ENCODE measurements at regions not wholly inside any gene's neighbourhood (a gene's known extent, or its start where the extent isn't known, plus 50 kb on each side); places are given as distances from the start of the nearest gene placed in this dataset.

GRCh38 chr10:62715383-62715782, 89.1 kb upstream of the ADO start:
- no peak for TF ChIP-seq CTCF (conservative IDR thresholded peaks at IDR 0.05)
- Mint-ChIP-seq H3K4me1 (no peaks in the 10 kb centered on the region), H3K27ac (no peak overlapping the region), H3K27me3 (ENCODE audit: insufficient read depth) (no peaks in the 10 kb centered on the region), H3K9me3 (peaks cover 2% of the 10 kb centered on the region), H3K4me3 (no peak overlapping the region), H3K36me3 (ENCODE audit: low read depth) (no peaks in the 10 kb centered on the region)
- Histone ChIP-seq H3K27me3 (ENCODE audit: control insufficient read depth, insufficient read depth, low read length, poor library complexity, severe bottlenecking) (no peaks in the 10 kb centered on the region), H3K4me3 (ENCODE audit: low read length) (no peak overlapping the region), H3K9ac (ENCODE audit: extremely low read depth, low read length, poor library complexity, severe bottlenecking) (no peak overlapping the region), H3K4me1 (ENCODE audit: control insufficient read depth, insufficient read depth, low read length) (no peaks in the 10 kb centered on the region), H3K36me3 (ENCODE audit: control insufficient read depth, insufficient read depth, low read length) (no peaks in the 10 kb centered on the region), H3K27ac (ENCODE audit: low read depth, low read length) (no peak overlapping the region), H3K9me3 (ENCODE audit: control insufficient read depth, low read length) (no peaks in the 10 kb centered on the region)
- DNase-seq, result no peak

- no peak overlapping the region for H3K4me3 Mint-ChIP-seq
- H3K27me3 Mint-ChIP-seq (ENCODE audit: insufficient read depth), result peaks cover 4% of the 10 kb centered on the region
- H3K4me1 Mint-ChIP-seq, result no peaks in the 10 kb centered on the region
- 82 to 93% methylated on average over 5 of the region's 5 CpGs for WGBS, 2 experiments (ENCODE audit: insufficient coverage in 1 of 2, insufficient read length in 1 of 2)
- no peaks in the 10 kb centered on the region for H3K9me3 ChIP-seq (ENCODE audit: control insufficient read depth, low read length)
- H3K27me3 ChIP-seq (ENCODE audit: control insufficient read depth, insufficient read depth, low read length, poor library complexity, severe bottlenecking), result peaks cover 21% of the 10 kb centered on the region
- H3K9me3 Mint-ChIP-seq, result no peaks in the 10 kb centered on the region
- DNase-seq, result no peak
- H3K27ac Mint-ChIP-seq, result no peak overlapping the region
- H3K9ac ChIP-seq (ENCODE audit: extremely low read depth, low read length, poor library complexity, severe bottlenecking), result no peak overlapping the region
- H3K4me3 ChIP-seq (ENCODE audit: low read length), result no peak overlapping the region
- H3K36me3 Mint-ChIP-seq (ENCODE audit: low read depth), result no peaks in the 10 kb centered on the region
- H3K36me3 ChIP-seq (ENCODE audit: control insufficient read depth, insufficient read depth, low read length), result no peaks in the 10 kb centered on the region
- TF ChIP-seq CTCF (conservative IDR thresholded peaks at IDR 0.05), result no peak
- H3K27ac ChIP-seq (ENCODE audit: low read depth, low read length), result no peak overlapping the region
- H3K4me1 ChIP-seq (ENCODE audit: control insufficient read depth, insufficient read depth, low read length), result no peaks in the 10 kb centered on the region
Measured at GRCh38 chr10:62718585-62718984, 85.9 kb upstream of the ADO start.

- Histone ChIP-seq H3K27me3 (ENCODE audit: control insufficient read depth, insufficient read depth, low read length, poor library complexity, severe bottlenecking) (peaks cover 25% of the 10 kb centered on the region), H3K9ac (ENCODE audit: extremely low read depth, low read length, poor library complexity, severe bottlenecking) (no peak overlapping the region), H3K4me3 (ENCODE audit: low read length) (no peak overlapping the region), H3K27ac (ENCODE audit: low read depth, low read length) (no peak overlapping the region), H3K4me1 (ENCODE audit: control insufficient read depth, insufficient read depth, low read length) (no peaks in the 10 kb centered on the region), H3K36me3 (ENCODE audit: control insufficient read depth, insufficient read depth, low read length) (no peaks in the 10 kb centered on the region), H3K9me3 (ENCODE audit: control insufficient read depth, low read length) (no peaks in the 10 kb centered on the region)
- H3K4me3 Mint-ChIP-seq, result no peak overlapping the region
- no peaks in the 10 kb centered on the region for H3K36me3 Mint-ChIP-seq (ENCODE audit: low read depth)
- no peak overlapping the region for H3K27ac Mint-ChIP-seq
- H3K4me1 Mint-ChIP-seq, result no peaks in the 10 kb centered on the region
- 88 to 100% methylated on average over 1 to 2 of the region's 2 CpGs for WGBS, 2 experiments (ENCODE audit: insufficient coverage in 1 of 2, insufficient read length in 1 of 2)
- no peaks in the 10 kb centered on the region for H3K9me3 Mint-ChIP-seq
- DNase-seq, result no peak
- peaks cover 4% of the 10 kb centered on the region for H3K27me3 Mint-ChIP-seq (ENCODE audit: insufficient read depth)
- no peak for TF ChIP-seq CTCF (conservative IDR thresholded peaks at IDR 0.05)
Measured at GRCh38 chr10:62719061-62719460, 85.5 kb upstream of the ADO start.

Measured in endodermal cell (in vitro differentiated cells).